BJ (cell line): ENCODE measurements at regions not wholly inside any gene's neighbourhood (a gene's known extent, or its start where the extent isn't known, plus 50 kb on each side); places are given as distances from the start of the nearest gene placed in this dataset.

Experiments used
- CTCF ChIA-PET: fragments of 350-600 bp; formaldehyde crosslinking; extraction: SDS; loops from one replicate; lab custom pipeline; 2021; ENCODE audit warnings: antibody characterized with exemption, inconsistent platforms; lab: Yijun Ruan, JAX
- POLR2A ChIA-PET: fragments of 300-600 bp; sonication (Branson Sonifier 250); formaldehyde crosslinking; extraction: SDS; loops from one replicate; lab custom pipeline; 2021; ENCODE audit warnings: antibody characterized with exemption; lab: Charles Lee
- DNase-seq: peaks from one replicate; pipeline ENCODE4 v3.0.0-alpha.2; 2011; ENCODE audit warnings: low read depth
- H3K27me3 ChIP-seq: 2 replicates; pipeline ENCODE4 v1.6.0; 2011; ENCODE audit warnings: low read length; ENCODE audit not compliant: control insufficient read depth, insufficient read depth
- H3K36me3 ChIP-seq: 2 replicates; pipeline ENCODE4 v1.5.1; 2011; ENCODE audit warnings: low read length; ENCODE audit not compliant: control insufficient read depth, insufficient read depth
- H3K4me3 ChIP-seq: 2 replicates; pipeline ENCODE4 v1.5.1; 2011; ENCODE audit warnings: low read depth, mild to moderate bottlenecking, control low read depth, low read length
- CTCF ChIP-seq: IDR thresholded peaks from 2 replicates; pipeline ENCODE4 v1.5.1; 2011; ENCODE audit warnings: low read depth, mild to moderate bottlenecking, control low read depth, inconsistent platforms, low read length, moderate library complexity; ENCODE audit not compliant: insufficient read depth

- H3K36me3 ChIP-seq = no peaks in the 10 kb centered on the region
- no peak for DNase-seq
- peaks cover 1% of the 10 kb centered on the region; the same call in 1 of the 2 replicates for H3K27me3 ChIP-seq
- CTCF ChIA-PET = interaction anchor here (1.1 to 1.8 kb wide), 2 partner anchors 11 to 13 kb away, joined by 3 to 6 read pairs; no protein-coding TSS in a partner anchor
- POLR2A ChIA-PET = no interaction called here
- H3K4me3 ChIP-seq = no peak overlapping the region
- no peak for TF ChIP-seq CTCF
Measured at GRCh38 chr3:182697345-182697919, 95.9 kb upstream of the ATP11B start.

GRCh38 chr3:182698078-182698477 lies 95.2 kb upstream of the ATP11B start:
- Histone ChIP-seq H3K4me3 (no peak overlapping the region), H3K36me3 (no peaks in the 10 kb centered on the region), H3K27me3 (peaks cover 1% of the 10 kb centered on the region; the same call in 1 of the 2 replicates)
- DNase-seq = no peak
- ChIA-PET POLR2A (no interaction called here), CTCF (interaction anchor here (0.6 to 1.8 kb wide), 4 partner anchors 11 to 14 kb away, joined by 3 to 6 read pairs (median 4); no protein-coding TSS in a partner anchor)
- TF ChIP-seq CTCF = no peak

- CTCF ChIA-PET = interaction anchor here (1.4 kb wide), 1 partner anchor 12 kb away, joined by 4 read pairs; no protein-coding TSS in a partner anchor
- no peak overlapping the region for H3K4me3 ChIP-seq
- TF ChIP-seq CTCF = no peak
- peaks cover 1% of the 10 kb centered on the region; the same call in 1 of the 2 replicates for H3K27me3 ChIP-seq
- POLR2A ChIA-PET = no interaction called here
- DNase-seq = no peak
- no peaks in the 10 kb centered on the region for H3K36me3 ChIP-seq
Measured at GRCh38 chr3:182699550-182700170, 93.6 kb upstream of the ATP11B start.

- no peak for TF ChIP-seq CTCF
- Histone ChIP-seq H3K4me3 (no peak overlapping the region), H3K36me3 (no peaks in the 10 kb centered on the region), H3K27me3 (peaks cover 1% of the 10 kb centered on the region; the same call in 1 of the 2 replicates)
- DNase-seq = no peak
- CTCF ChIA-PET = no interaction called here
- POLR2A ChIA-PET = no interaction called here
Measured at GRCh38 chr3:182702216-182702615, 91.1 kb upstream of the ATP11B start.

GRCh38 chr3:182703233-182703632 lies 90.1 kb upstream of the ATP11B start:
- POLR2A ChIA-PET = no interaction called here
- CTCF ChIA-PET = no interaction called here

More at GRCh38 chr3:182703233-182703632, 90.1 kb upstream of the ATP11B start:
- no peak for DNase-seq
- Histone ChIP-seq H3K36me3 (no peaks in the 10 kb centered on the region), H3K27me3 (no peaks in the 10 kb centered on the region; the same call in 1 of the 2 replicates), H3K4me3 (no peak overlapping the region)
- TF ChIP-seq CTCF = no peak
